ENCODE measurements at regions not wholly inside any gene's neighbourhood (a gene's known extent, or its start where the extent isn't known, plus 50 kb on each side); places are given as distances from the start of the nearest gene placed in this dataset.

GRCh38 chr4:85391589-85392410, 83.2 kb upstream of the ARHGAP24 start:
- no peak overlapping the region for H3K4me2 ChIP-seq (ENCODE audit: low read length)
- no peaks in the 10 kb centered on the region for H4K20me1 ChIP-seq (ENCODE audit: insufficient read depth, low read length)
- no peak overlapping the region for H3K4me3 Mint-ChIP-seq (ENCODE audit: unreplicated experiment)
- no peak for DNase-seq (ENCODE audit: low read depth)
- H3K4me3 ChIP-seq (ENCODE audit: insufficient read depth, low read depth, low read length) = no peak overlapping the region
- H3K36me3 ChIP-seq (ENCODE audit: insufficient read depth, low read length) = no peaks in the 10 kb centered on the region
- no peak overlapping the region for H3K27ac ChIP-seq (ENCODE audit: low read depth, low read length)
- FAIRE-seq = no peak
- TF ChIP-seq CTCF (IDR thresholded peaks at IDR 0.05; ENCODE audit: insufficient read depth, low read depth, low read length) (no peak), EZH2 (IDR thresholded peaks at IDR 0.05; ENCODE audit: insufficient read depth, low read length) (no peak)
- H3K9ac ChIP-seq (ENCODE audit: low read length) = no peak overlapping the region
- no peaks in the 10 kb centered on the region for H3K27me3 ChIP-seq (ENCODE audit: insufficient read depth, low read length)
- H3K4me1 ChIP-seq (ENCODE audit: insufficient read depth, low read length) = no peaks in the 10 kb centered on the region
- no peaks in the 10 kb centered on the region for H3K9me3 Mint-ChIP-seq (ENCODE audit: unreplicated experiment)
- no peaks in the 10 kb centered on the region for H3K27me3 Mint-ChIP-seq (ENCODE audit: low read depth, unreplicated experiment)
- H3K79me2 ChIP-seq (ENCODE audit: insufficient read depth, low read length) = no peaks in the 10 kb centered on the region
- H3K4me1 Mint-ChIP-seq (ENCODE audit: low read depth, unreplicated experiment) = no peaks in the 10 kb centered on the region
- no peaks in the 10 kb centered on the region for H3K36me3 Mint-ChIP-seq (ENCODE audit: low read depth, unreplicated experiment)
- H3K9me3 ChIP-seq (ENCODE audit: insufficient read depth, low read depth, low read length) = no peaks in the 10 kb centered on the region
- no peak overlapping the region for H2AFZ ChIP-seq (ENCODE audit: low read depth, low read length)
- H3K27ac Mint-ChIP-seq (ENCODE audit: unreplicated experiment) = no peak overlapping the region

- H3K27ac ChIP-seq (ENCODE audit: low read depth, low read length) = no peak overlapping the region
- no peak overlapping the region for H3K4me3 Mint-ChIP-seq (ENCODE audit: unreplicated experiment)
- no peaks in the 10 kb centered on the region for H3K79me2 ChIP-seq (ENCODE audit: insufficient read depth, low read length)
- H3K27me3 ChIP-seq (ENCODE audit: insufficient read depth, low read length) = no peaks in the 10 kb centered on the region
- no peaks in the 10 kb centered on the region for H3K36me3 ChIP-seq (ENCODE audit: insufficient read depth, low read length)
- DNase-seq (ENCODE audit: low read depth) (no peak), FAIRE-seq (no peak)
- H3K9me3 ChIP-seq (ENCODE audit: insufficient read depth, low read depth, low read length) = no peaks in the 10 kb centered on the region
- no peaks in the 10 kb centered on the region for H3K27me3 Mint-ChIP-seq (ENCODE audit: low read depth, unreplicated experiment)
- no peaks in the 10 kb centered on the region for H4K20me1 ChIP-seq (ENCODE audit: insufficient read depth, low read length)
- H3K4me1 Mint-ChIP-seq (ENCODE audit: low read depth, unreplicated experiment) = peaks cover 2% of the 10 kb centered on the region
- no peaks in the 10 kb centered on the region for H3K9me3 Mint-ChIP-seq (ENCODE audit: unreplicated experiment)
- H3K4me2 ChIP-seq (ENCODE audit: low read length) = no peak overlapping the region
- peaks cover 1% of the 10 kb centered on the region for H3K4me1 ChIP-seq (ENCODE audit: insufficient read depth, low read length)
- H3K9ac ChIP-seq (ENCODE audit: low read length) = no peak overlapping the region
- no peaks in the 10 kb centered on the region for H3K36me3 Mint-ChIP-seq (ENCODE audit: low read depth, unreplicated experiment)
- H3K4me3 ChIP-seq (ENCODE audit: insufficient read depth, low read depth, low read length) = no peak overlapping the region
- no peak overlapping the region for H3K27ac Mint-ChIP-seq (ENCODE audit: unreplicated experiment)
- H2AFZ ChIP-seq (ENCODE audit: low read depth, low read length) = no peak overlapping the region
- TF ChIP-seq CTCF (IDR thresholded peaks at IDR 0.05; ENCODE audit: insufficient read depth, low read depth, low read length) (no peak), EZH2 (IDR thresholded peaks at IDR 0.05; ENCODE audit: insufficient read depth, low read length) (no peak)
Observed at GRCh38 chr4:85393201-85393600, 81.7 kb upstream of the ARHGAP24 start.

GRCh38 chr4:85398276-85398675, 76.7 kb upstream of the ARHGAP24 start:
- Histone ChIP-seq H3K27me3 (ENCODE audit: insufficient read depth, low read length) (no peaks in the 10 kb centered on the region), H3K4me1 (ENCODE audit: insufficient read depth, low read length) (peaks cover 4% of the 10 kb centered on the region), H3K27ac (ENCODE audit: low read depth, low read length) (peak overlapping the region; percentile 38), H4K20me1 (ENCODE audit: insufficient read depth, low read length) (no peaks in the 10 kb centered on the region), H3K9me3 (ENCODE audit: insufficient read depth, low read depth, low read length) (no peaks in the 10 kb centered on the region), H2AFZ (ENCODE audit: low read depth, low read length) (no peak overlapping the region), H3K79me2 (ENCODE audit: insufficient read depth, low read length) (no peaks in the 10 kb centered on the region), H3K4me2 (ENCODE audit: low read length) (peak overlapping the region; percentile 0), H3K9ac (ENCODE audit: low read length) (no peak overlapping the region), H3K4me3 (ENCODE audit: insufficient read depth, low read depth, low read length) (no peak overlapping the region), H3K36me3 (ENCODE audit: insufficient read depth, low read length) (no peaks in the 10 kb centered on the region)
- peak; percentile 55 for DNase-seq (ENCODE audit: low read depth)
- Mint-ChIP-seq H3K4me1 (ENCODE audit: low read depth, unreplicated experiment) (peaks cover 17% of the 10 kb centered on the region), H3K36me3 (ENCODE audit: low read depth, unreplicated experiment) (no peaks in the 10 kb centered on the region), H3K4me3 (ENCODE audit: unreplicated experiment) (no peak overlapping the region), H3K9me3 (ENCODE audit: unreplicated experiment) (no peaks in the 10 kb centered on the region), H3K27me3 (ENCODE audit: low read depth, unreplicated experiment) (no peaks in the 10 kb centered on the region), H3K27ac (ENCODE audit: unreplicated experiment) (peak overlapping the region; percentile 48)
- TF ChIP-seq EZH2 (IDR thresholded peaks at IDR 0.05; ENCODE audit: insufficient read depth, low read length) (no peak), CTCF (IDR thresholded peaks at IDR 0.05; ENCODE audit: insufficient read depth, low read depth, low read length) (no peak)
- peak; percentile 82 for FAIRE-seq
